ENCODE measurements at regions not wholly inside any gene's neighbourhood (a gene's known extent, or its start where the extent isn't known, plus 50 kb on each side); places are given as distances from the start of the nearest gene placed in this dataset.

GRCh38 chr7:41189866-41190265, 513.0 kb downstream of the INHBA start:
- Histone ChIP-seq H3K18ac (ENCODE audit: extremely low read depth, low read length) (no peak overlapping the region), H3K23ac (ENCODE audit: insufficient read length) (no peak overlapping the region), H3K79me2 (ENCODE audit: control insufficient read depth in 1 of 2, insufficient read depth in 2 of 2, low read length in 2 of 2) (no peaks in the 10 kb centered on the region), H3K4me3 (ENCODE audit: extremely low read depth in 1 of 4, insufficient read depth in 2 of 4, low read depth in 3 of 4, low read length in 4 of 4) (no peak overlapping the region), H3K27me3 (replicated peaks in 1 of 4; ENCODE audit: control insufficient read depth in 3 of 4, extremely low read depth in 1 of 4, insufficient read depth in 3 of 4, low read length in 3 of 4) (no peaks in the 10 kb centered on the region), H4K5ac (ENCODE audit: insufficient read length, low read depth, low read length) (no peak overlapping the region), H2BK20ac (ENCODE audit: low read length) (no peak overlapping the region), H3K36me3 (ENCODE audit: control insufficient read depth in 2 of 4, insufficient read depth in 4 of 4, low read length in 3 of 4) (no peaks in the 10 kb centered on the region), H3K23me2 (ENCODE audit: low read depth, low read length) (no peaks in the 10 kb centered on the region; the same call in 1 of the 2 replicates), H2AK5ac (ENCODE audit: low read depth, low read length) (no peak overlapping the region), H3K56ac (replicated peaks; ENCODE audit: insufficient read length, low read depth, low read length) (no peak overlapping the region), H3K14ac (ENCODE audit: insufficient read length) (no peak overlapping the region), H3K9ac (replicated peaks in 1 of 4; ENCODE audit: extremely low read depth in 1 of 4, low read depth in 3 of 4, low read length in 3 of 4) (no peak overlapping the region), H3K4me1 (replicated peaks in 1 of 4; ENCODE audit: control insufficient read depth in 3 of 4, insufficient read depth in 4 of 4, low read length in 3 of 4) (no peaks in the 10 kb centered on the region), H3K4me2 (ENCODE audit: insufficient read depth in 1 of 2, low read depth in 2 of 2, low read length in 2 of 2) (no peak overlapping the region), H4K20me1 (replicated peaks in 1 of 2; ENCODE audit: control insufficient read depth in 1 of 2, insufficient read depth in 2 of 2, low read length in 2 of 2) (no peaks in the 10 kb centered on the region), H3K9me3 (ENCODE audit: insufficient read depth in 2 of 2, low read depth in 1 of 2, low read length in 1 of 2) (no peaks in the 10 kb centered on the region), H2BK15ac (ENCODE audit: low read length) (no peak overlapping the region), H3K4ac (replicated peaks; ENCODE audit: insufficient read length, low read depth, low read length) (no peak overlapping the region), H3K27ac (ENCODE audit: low read depth, low read length) (no peak overlapping the region), H2BK120ac (replicated peaks; ENCODE audit: low read depth, low read length) (no peak overlapping the region), H2AFZ (ENCODE audit: low read length) (no peak overlapping the region), H4K91ac (replicated peaks; ENCODE audit: insufficient read length, low read length) (no peak overlapping the region), H3K79me1 (ENCODE audit: low read depth, low read length) (no peaks in the 10 kb centered on the region), H2BK12ac (ENCODE audit: low read depth, low read length) (no peak overlapping the region), H4K8ac (ENCODE audit: extremely low read depth, insufficient read depth, low read length) (no peak overlapping the region), H2BK5ac (ENCODE audit: low read depth, low read length) (no peak overlapping the region)
- FAIRE-seq (no peak), DNase-seq (ENCODE audit: low read depth in 1 of 2, low spot score in 2 of 2) (no peak)
- CTCF ChIA-PET (ENCODE audit: partially characterized antibody): interaction anchor here (0.7 kb wide), 1 partner anchor 96 kb away, joined by 3 read pairs; no protein-coding TSS in a partner anchor
- 89% methylated on average over 2 of the region's 2 CpGs; no CpG with 5 or more reads in 1 of the 2 experiments for WGBS, 2 experiments (ENCODE audit: extremely low coverage in 1 of 2, insufficient coverage in 1 of 2, insufficient read length in 1 of 2, insufficient replicate concordance in 2 of 2, low coverage in 1 of 2, low lambda C conversion rate in 2 of 2, missing lambda C conversion rate in 1 of 2)
- TF ChIP-seq CEBPB (IDR thresholded peaks at IDR 0.05; ENCODE audit: low read depth, low read length): no peak
- TF ChIP-seq RBBP5 (IDR thresholded peaks at IDR 0.05; ENCODE audit: borderline replicate concordance, low read depth, low read length): no peak
- no peak for TF ChIP-seq CBX8 (IDR thresholded peaks at IDR 0.05; ENCODE audit: borderline replicate concordance, low read depth, low read length)
- no peak for TF ChIP-seq SRF (IDR thresholded peaks at IDR 0.05; ENCODE audit: low read depth, low read length)
- TF ChIP-seq RXRA (IDR thresholded peaks at IDR 0.05; ENCODE audit: insufficient read depth, low read depth, low read length): no peak
- no peak for TF ChIP-seq MAFK (IDR thresholded peaks at IDR 0.05; ENCODE audit: low read depth, low read length)
- TF ChIP-seq HDAC2 (IDR thresholded peaks at IDR 0.05; ENCODE audit: borderline replicate concordance in 1 of 2, low read depth in 2 of 2, low read length in 2 of 2): no peak
- no peak for TF ChIP-seq RFX5 (IDR thresholded peaks at IDR 0.05; ENCODE audit: borderline replicate concordance, low read depth, low read length)
- POLR2A ChIA-PET (ENCODE audit: partially characterized antibody): no interaction called here
